ENCODE measurements at regions not wholly inside any gene's neighbourhood (a gene's known extent, or its start where the extent isn't known, plus 50 kb on each side); places are given as distances from the start of the nearest gene placed in this dataset.

DNA sequence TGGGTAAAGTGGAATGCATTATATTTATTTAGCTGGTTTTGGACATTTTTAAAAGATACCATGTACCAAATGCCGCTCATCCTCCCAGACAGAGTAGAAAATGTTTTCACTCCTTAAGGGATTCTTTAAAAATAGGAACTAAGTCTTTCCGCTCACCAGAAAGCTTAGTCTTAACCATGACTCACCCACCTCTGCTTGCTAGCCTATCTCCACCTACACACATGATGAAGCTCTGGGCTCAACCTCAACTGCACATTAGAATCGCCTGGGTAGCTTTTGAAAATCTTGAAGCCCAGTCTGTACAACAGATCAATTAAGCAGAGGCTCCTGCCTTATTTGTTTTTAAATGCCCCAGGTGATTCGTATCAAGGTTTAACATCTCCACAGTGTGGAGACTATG lies 260.5 kb downstream of the NEDD1 start:
- TF ChIP-seq POLR2A (IDR thresholded peaks at IDR 0.05) = no peak
- TF ChIP-seq, protein P1, sequence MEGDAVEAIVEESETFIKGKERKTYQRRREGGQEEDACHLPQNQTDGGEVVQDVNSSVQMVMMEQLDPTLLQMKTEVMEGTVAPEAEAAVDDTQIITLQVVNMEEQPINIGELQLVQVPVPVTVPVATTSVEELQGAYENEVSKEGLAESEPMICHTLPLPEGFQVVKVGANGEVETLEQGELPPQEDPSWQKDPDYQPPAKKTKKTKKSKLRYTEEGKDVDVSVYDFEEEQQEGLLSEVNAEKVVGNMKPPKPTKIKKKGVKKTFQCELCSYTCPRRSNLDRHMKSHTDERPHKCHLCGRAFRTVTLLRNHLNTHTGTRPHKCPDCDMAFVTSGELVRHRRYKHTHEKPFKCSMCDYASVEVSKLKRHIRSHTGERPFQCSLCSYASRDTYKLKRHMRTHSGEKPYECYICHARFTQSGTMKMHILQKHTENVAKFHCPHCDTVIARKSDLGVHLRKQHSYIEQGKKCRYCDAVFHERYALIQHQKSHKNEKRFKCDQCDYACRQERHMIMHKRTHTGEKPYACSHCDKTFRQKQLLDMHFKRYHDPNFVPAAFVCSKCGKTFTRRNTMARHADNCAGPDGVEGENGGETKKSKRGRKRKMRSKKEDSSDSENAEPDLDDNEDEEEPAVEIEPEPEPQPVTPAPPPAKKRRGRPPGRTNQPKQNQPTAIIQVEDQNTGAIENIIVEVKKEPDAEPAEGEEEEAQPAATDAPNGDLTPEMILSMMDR (IDR thresholded peaks at IDR 0.05) = no peak
